Neural cell (in vitro differentiated cells): ENCODE measurements at regions not wholly inside any gene's neighbourhood (a gene's known extent, or its start where the extent isn't known, plus 50 kb on each side); places are given as distances from the start of the nearest gene placed in this dataset.

Experiments
- CTCF ChIP-seq: fragments of 450-650 bp; IDR thresholded peaks from 2 replicates; pipeline ENCODE4 v1.5.1; 2014; ENCODE audit warnings: antibody characterized with exemption, mild to moderate bottlenecking, moderate library complexity; ENCODE audit not compliant: poor library complexity, severe bottlenecking
- EP300 ChIP-seq: fragments of 450-650 bp; conservative IDR thresholded peaks from 2 replicates; pipeline ENCODE4 v1.6.1; 2014; ENCODE audit warnings: antibody characterized with exemption, mild to moderate bottlenecking, moderate library complexity; ENCODE audit not compliant: poor library complexity, severe bottlenecking
- EZH2 ChIP-seq: fragments of 200-600, 300-800 bp; shearing (Covaris generic), sonication (generic); IDR thresholded peaks from 2 replicates; pipeline ENCODE4 v1.6.1; 2014; ENCODE audit warnings: antibody characterized with exemption, low read length, borderline replicate concordance, mild to moderate bottlenecking; ENCODE audit not compliant: insufficient read depth, poor library complexity, severe bottlenecking
- MXI1 ChIP-seq: fragments of 450-650 bp; conservative IDR thresholded peaks from 2 replicates; pipeline ENCODE4 v1.6.1; 2014; ENCODE audit warnings: antibody characterized with exemption, mild to moderate bottlenecking; ENCODE audit not compliant: poor library complexity, severe bottlenecking
- POLR2AphosphoS5 ChIP-seq: IDR thresholded peaks from 2 replicates; pipeline ENCODE4 v1.6.1; 2012
- REST ChIP-seq: IDR thresholded peaks from 2 replicates; pipeline ENCODE4 v1.6.1; 2012; ENCODE audit warnings: borderline replicate concordance

GRCh38 chr6:169854083-169854725, 102.8 kb downstream of the ERMARD start:
- no peak for TF ChIP-seq EZH2
- no peak for TF ChIP-seq CTCF
- TF ChIP-seq REST, result no peak
- no peak for TF ChIP-seq EP300
- no peak for TF ChIP-seq POLR2AphosphoS5
- TF ChIP-seq MXI1, result no peak
